Breast epithelium (tissue), 3 donors: ENCODE measurements at regions not wholly inside any gene's neighbourhood (a gene's known extent, or its start where the extent isn't known, plus 50 kb on each side); places are given as distances from the start of the nearest gene placed in this dataset.
"Not testable (repeated sequence)": the region's sequence is repeated elsewhere in the genome, so short reads cannot be mapped to it uniquely, and the experiment has no call there.

Source experiments
- CTCF ChIP-seq, 3 donors: fragments of 450-650 bp; IDR thresholded peaks; one replicate each; pipeline ENCODE4 v1.5.1; 2016 to 2017; ENCODE audit warnings: antibody characterized with exemption in 3 of 3, mild to moderate bottlenecking in 3 of 3, moderate library complexity in 3 of 3
- POLR2A ChIP-seq: fragments of 450-650 bp; IDR thresholded peaks from one replicate; pipeline ENCODE4 v1.6.1; 2016; ENCODE audit warnings: antibody characterized with exemption, mild to moderate bottlenecking, moderate library complexity

GRCh38 chr13:73520135-73520534, 461.3 kb downstream of the KLF5 start:
- not testable (repeated sequence) for TF ChIP-seq CTCF (IDR thresholded peaks at IDR 0.05); POLR2A
